MCF 10A (cell line): ENCODE measurements at regions not wholly inside any gene's neighbourhood (a gene's known extent, or its start where the extent isn't known, plus 50 kb on each side); places are given as distances from the start of the nearest gene placed in this dataset.

ENCODE experiments used
- BruUV-seq: library from RNA; stranded (reverse); fragments of 400-500 nt; replicated peaks from 2 replicates; lab custom pipeline; 2021; lab: Mats Ljungman, UMichigan
- CTCF ChIA-PET: fragments of 300-600 bp; sonication (Branson Sonifier 250); formaldehyde crosslinking; extraction: SDS; loops from one replicate; lab custom pipeline; 2021; ENCODE audit warnings: antibody characterized with exemption, inconsistent platforms; lab: Yijun Ruan, JAX
- POLR2A ChIA-PET: fragments of 300-600, 350-650 bp; sonication (Branson Sonifier 250); formaldehyde crosslinking; extraction: SDS; loops from one replicate; lab custom pipeline; 2020; ENCODE audit warnings: antibody characterized with exemption, inconsistent platforms; lab: Yijun Ruan, JAX
- DNase-seq: peaks from one replicate; pipeline ENCODE4 v3.0.0-alpha.2; 2018; ENCODE audit not compliant: unreplicated experiment
- H3K27ac Mint-ChIP-seq: one replicate; pipeline ENCODE4 v1.8.0; 2022; ENCODE audit warnings: mild to moderate bottlenecking, low read depth, mixed read lengths; ENCODE audit not compliant: unreplicated experiment
- H3K27me3 Mint-ChIP-seq: one replicate; pipeline ENCODE4 v1.8.0; 2022; ENCODE audit warnings: mixed read lengths; ENCODE audit not compliant: insufficient read depth, unreplicated experiment
- H3K36me3 Mint-ChIP-seq: one replicate; pipeline ENCODE4 v1.8.0; 2022; ENCODE audit warnings: mild to moderate bottlenecking, moderate library complexity, mixed read lengths; ENCODE audit not compliant: insufficient read depth, unreplicated experiment
- H3K4me1 Mint-ChIP-seq: one replicate; pipeline ENCODE4 v1.8.0; 2022; ENCODE audit warnings: mixed read lengths; ENCODE audit not compliant: insufficient read depth, unreplicated experiment
- H3K4me3 Mint-ChIP-seq: one replicate; pipeline ENCODE4 v1.8.0; 2022; ENCODE audit warnings: mild to moderate bottlenecking, moderate library complexity, mixed read lengths; ENCODE audit not compliant: unreplicated experiment
- H3K9me3 Mint-ChIP-seq: one replicate; pipeline ENCODE4 v1.8.0; 2022; ENCODE audit warnings: mixed read lengths; ENCODE audit not compliant: unreplicated experiment
- intact Hi-C: fragments of 100-400 bp; cut with micrococcal nuclease; formaldehyde crosslinking; loops from 2 replicates; pipeline ENCODE4 v1.14.1; 2022
- TF ChIP-seq, protein P1 (sequence below): fragments of 200-600 bp; IDR thresholded peaks from one replicate; pipeline ENCODE4 v1.8.0; 2022; ENCODE audit warnings: antibody characterized with exemption, mild to moderate bottlenecking; ENCODE audit not compliant: unreplicated experiment

DNA sequence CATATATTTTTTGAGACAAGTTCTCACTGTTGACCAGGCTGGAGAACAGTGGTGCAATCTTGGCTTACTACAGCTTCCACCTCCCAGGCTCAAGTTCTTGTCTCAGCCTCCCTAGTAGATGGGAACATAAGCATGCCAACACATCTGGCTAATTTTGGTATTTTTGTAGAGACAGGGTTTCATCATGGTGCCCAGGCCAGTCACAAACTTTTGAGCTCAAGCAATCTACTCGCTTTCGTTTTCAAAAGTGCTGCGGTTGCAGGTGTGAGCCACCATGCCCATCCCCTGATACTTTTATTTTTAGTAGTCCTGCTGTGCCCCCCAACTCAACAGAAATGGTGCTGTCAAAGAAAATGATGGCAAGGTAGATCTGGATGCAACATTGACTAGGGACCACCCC, 1127.3 kb downstream of the SUCLG1 start:
- intact Hi-C loops = no loop called here
- Mint-ChIP-seq H3K27ac (no peak overlapping the region), H3K9me3 (no peaks in the 10 kb centered on the region), H3K4me3 (no peak overlapping the region), H3K36me3 (no peaks in the 10 kb centered on the region), H3K27me3 (no peaks in the 10 kb centered on the region), H3K4me1 (no peaks in the 10 kb centered on the region)
- TF ChIP-seq, protein P1, sequence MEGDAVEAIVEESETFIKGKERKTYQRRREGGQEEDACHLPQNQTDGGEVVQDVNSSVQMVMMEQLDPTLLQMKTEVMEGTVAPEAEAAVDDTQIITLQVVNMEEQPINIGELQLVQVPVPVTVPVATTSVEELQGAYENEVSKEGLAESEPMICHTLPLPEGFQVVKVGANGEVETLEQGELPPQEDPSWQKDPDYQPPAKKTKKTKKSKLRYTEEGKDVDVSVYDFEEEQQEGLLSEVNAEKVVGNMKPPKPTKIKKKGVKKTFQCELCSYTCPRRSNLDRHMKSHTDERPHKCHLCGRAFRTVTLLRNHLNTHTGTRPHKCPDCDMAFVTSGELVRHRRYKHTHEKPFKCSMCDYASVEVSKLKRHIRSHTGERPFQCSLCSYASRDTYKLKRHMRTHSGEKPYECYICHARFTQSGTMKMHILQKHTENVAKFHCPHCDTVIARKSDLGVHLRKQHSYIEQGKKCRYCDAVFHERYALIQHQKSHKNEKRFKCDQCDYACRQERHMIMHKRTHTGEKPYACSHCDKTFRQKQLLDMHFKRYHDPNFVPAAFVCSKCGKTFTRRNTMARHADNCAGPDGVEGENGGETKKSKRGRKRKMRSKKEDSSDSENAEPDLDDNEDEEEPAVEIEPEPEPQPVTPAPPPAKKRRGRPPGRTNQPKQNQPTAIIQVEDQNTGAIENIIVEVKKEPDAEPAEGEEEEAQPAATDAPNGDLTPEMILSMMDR = no peak
- no TSS peak for BruUV-seq
- ChIA-PET CTCF (no interaction called here), POLR2A (no interaction called here)
- no peak for DNase-seq

DNA sequence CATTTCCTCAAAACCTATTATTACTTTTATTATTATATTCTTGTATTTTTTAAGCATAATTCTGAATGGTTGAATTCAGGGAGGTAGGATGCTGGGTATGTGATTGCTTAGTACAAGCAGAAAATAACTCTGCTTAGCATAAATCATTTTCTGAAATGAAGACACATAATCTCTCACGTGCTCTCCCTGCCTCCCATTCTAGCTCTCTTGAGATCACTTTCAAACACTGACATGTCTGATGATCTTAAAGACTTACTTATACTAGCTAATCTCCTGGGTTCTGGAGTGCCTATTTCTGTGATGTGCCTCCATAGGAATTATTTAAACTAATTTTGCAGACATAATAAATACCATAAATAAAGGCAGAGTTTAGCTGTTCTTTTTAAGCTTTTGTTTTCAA, 1136.0 kb downstream of the SUCLG1 start:
- no peaks in the 10 kb centered on the region for H3K27me3 Mint-ChIP-seq
- no peaks in the 10 kb centered on the region for H3K9me3 Mint-ChIP-seq

DNA sequence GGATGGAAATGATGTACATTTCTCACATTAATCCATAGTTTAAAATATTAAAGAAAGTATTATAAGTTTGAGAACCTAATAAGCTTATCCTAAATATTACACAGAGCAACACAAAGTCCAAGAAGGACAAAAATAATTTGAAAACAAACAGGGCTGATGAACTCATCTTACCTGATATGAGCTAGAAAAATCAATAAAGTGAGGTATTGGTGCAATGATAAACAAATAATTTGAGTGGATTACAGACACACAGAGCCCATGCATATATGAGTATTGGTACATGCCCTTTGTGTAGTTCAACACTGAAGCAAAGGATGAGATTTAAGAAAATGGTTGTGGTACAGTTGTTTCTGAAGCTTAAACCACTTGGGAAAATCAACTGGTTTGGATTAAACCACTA, 1139.0 kb downstream of the SUCLG1 start:
- no peak overlapping the region for H3K4me3 Mint-ChIP-seq
- DNase-seq = no peak
- no peaks in the 10 kb centered on the region for H3K4me1 Mint-ChIP-seq
- no peaks in the 10 kb centered on the region for H3K36me3 Mint-ChIP-seq
- H3K9me3 Mint-ChIP-seq = no peaks in the 10 kb centered on the region
- TF ChIP-seq, protein P1 = no peak
- intact Hi-C loops = no loop called here
- H3K27ac Mint-ChIP-seq = no peak overlapping the region
- CTCF ChIA-PET = no interaction called here
- POLR2A ChIA-PET = interaction anchor here (1.5 kb wide), 1 partner anchor 34 kb away, joined by 4 read pairs; no protein-coding TSS in a partner anchor
- H3K27me3 Mint-ChIP-seq = no peaks in the 10 kb centered on the region
- BruUV-seq = no TSS peak

More for the DNA sequence above, 1136.0 kb downstream of the SUCLG1 start:
- no peaks in the 10 kb centered on the region for H3K36me3 Mint-ChIP-seq
- TF ChIP-seq, protein P1 = no peak
- BruUV-seq = no TSS peak
- no peak overlapping the region for H3K27ac Mint-ChIP-seq
- ChIA-PET POLR2A (no interaction called here), CTCF (interaction anchor here (0.6 kb wide), 1 partner anchor 496 kb away, joined by 4 read pairs; no protein-coding TSS in a partner anchor)
- intact Hi-C loops = no loop called here
- H3K4me3 Mint-ChIP-seq = no peak overlapping the region
- H3K4me1 Mint-ChIP-seq = no peaks in the 10 kb centered on the region
- no peak for DNase-seq

DNA sequence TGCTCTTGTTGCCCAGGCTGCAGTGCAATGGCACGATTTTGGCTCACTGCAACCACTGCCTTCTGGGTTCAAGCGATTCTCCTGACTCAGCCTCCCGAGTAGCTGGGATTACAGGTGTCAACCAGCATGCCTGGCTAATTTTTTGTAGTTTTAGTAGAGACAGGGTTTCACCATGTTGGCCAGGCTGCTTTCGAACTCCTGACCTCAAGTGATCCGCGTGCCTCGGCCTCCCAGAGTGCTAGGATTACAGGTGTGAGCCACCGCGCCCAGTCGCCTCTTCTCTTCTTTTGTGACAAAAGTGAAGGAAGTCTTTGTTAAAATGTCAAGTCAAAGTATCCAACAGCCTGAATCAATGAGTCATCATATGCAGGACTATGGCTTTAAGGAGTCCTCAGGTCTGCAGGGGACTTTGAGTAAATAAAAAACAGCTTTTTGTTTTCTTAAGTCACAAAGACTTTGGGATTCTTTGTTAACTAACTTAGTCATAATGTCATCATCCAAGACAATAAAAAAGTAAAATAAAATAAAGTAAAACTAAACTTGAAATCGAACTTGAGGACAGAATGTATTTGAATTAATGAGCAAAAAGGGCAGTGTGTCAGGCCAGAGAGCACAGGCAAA, 1153.2 kb downstream of the SUCLG1 start:
- no TSS peak for BruUV-seq
- Mint-ChIP-seq H3K4me3 (no peak overlapping the region), H3K36me3 (no peaks in the 10 kb centered on the region), H3K27ac (no peak overlapping the region), H3K9me3 (no peaks in the 10 kb centered on the region), H3K27me3 (no peaks in the 10 kb centered on the region), H3K4me1 (no peaks in the 10 kb centered on the region)
- intact Hi-C loops = no loop called here
- TF ChIP-seq, protein P1 = no peak
- ChIA-PET POLR2A (interaction anchor here (0.6 kb wide), 1 partner anchor 36 kb away, joined by 3 read pairs; no protein-coding TSS in a partner anchor), CTCF (no interaction called here)
- DNase-seq = no peak
